ENCODE measurements at regions not wholly inside any gene's neighbourhood (a gene's known extent, or its start where the extent isn't known, plus 50 kb on each side); places are given as distances from the start of the nearest gene placed in this dataset.

- H3K36me3 ChIP-seq (ENCODE audit: insufficient read depth, low read length), result no peaks in the 10 kb centered on the region
- no peak overlapping the region for H3K4me2 ChIP-seq (ENCODE audit: insufficient read depth, low read length)
- H3K79me2 ChIP-seq (ENCODE audit: insufficient read depth, low read length), result no peaks in the 10 kb centered on the region
- DNase-seq, result no peak
- no peak overlapping the region for H3K9ac ChIP-seq (ENCODE audit: low read depth, low read length)
- no peak for ATAC-seq (ENCODE audit: insufficient read depth, low read depth)
- TF ChIP-seq CTCF (IDR thresholded peaks at IDR 0.05; ENCODE audit: borderline replicate concordance, extremely low read depth, low read length, poor library complexity, severe bottlenecking) (no peak), EZH2 (IDR thresholded peaks at IDR 0.05; ENCODE audit: borderline replicate concordance, low read depth, low read length, severe bottlenecking) (no peak)
- H3K9me3 ChIP-seq (ENCODE audit: insufficient read depth, low read length, severe bottlenecking), result no peaks in the 10 kb centered on the region
- H3K27me3 ChIP-seq (ENCODE audit: insufficient read depth, low read length, poor library complexity), result no peaks in the 10 kb centered on the region
- no peak overlapping the region for H3K4me3 ChIP-seq (ENCODE audit: low read depth in 1 of 2, low read length in 2 of 2)
- no peak overlapping the region for H2AFZ ChIP-seq (ENCODE audit: low read depth, low read length)
- no peak overlapping the region for H3K27ac ChIP-seq (ENCODE audit: low read length)
- no peaks in the 10 kb centered on the region for H3K4me1 ChIP-seq (ENCODE audit: insufficient read depth, low read length)
- no peaks in the 10 kb centered on the region for H4K20me1 ChIP-seq (ENCODE audit: insufficient read depth, low read length)
Observed at GRCh38 chr15:53305554-53305953, 453.9 kb downstream of the WDR72 start.

GRCh38 chr15:53305101-53305500, 454.4 kb downstream of the WDR72 start:
- no peak overlapping the region for H3K27ac ChIP-seq (ENCODE audit: low read length)
- no peaks in the 10 kb centered on the region for H3K27me3 ChIP-seq (ENCODE audit: insufficient read depth, low read length, poor library complexity)
- no peaks in the 10 kb centered on the region for H3K9me3 ChIP-seq (ENCODE audit: insufficient read depth, low read length, severe bottlenecking)
- DNase-seq (no peak), ATAC-seq (ENCODE audit: insufficient read depth, low read depth) (no peak)
- H3K36me3 ChIP-seq (ENCODE audit: insufficient read depth, low read length), result no peaks in the 10 kb centered on the region
- no peaks in the 10 kb centered on the region for H4K20me1 ChIP-seq (ENCODE audit: insufficient read depth, low read length)
- H2AFZ ChIP-seq (ENCODE audit: low read depth, low read length), result no peak overlapping the region
- H3K4me1 ChIP-seq (ENCODE audit: insufficient read depth, low read length), result no peaks in the 10 kb centered on the region
- no peak overlapping the region for H3K4me3 ChIP-seq (ENCODE audit: low read depth in 1 of 2, low read length in 2 of 2)
- H3K79me2 ChIP-seq (ENCODE audit: insufficient read depth, low read length), result no peaks in the 10 kb centered on the region
- TF ChIP-seq EZH2 (IDR thresholded peaks at IDR 0.05; ENCODE audit: borderline replicate concordance, low read depth, low read length, severe bottlenecking), result no peak
- no peak for TF ChIP-seq CTCF (IDR thresholded peaks at IDR 0.05; ENCODE audit: borderline replicate concordance, extremely low read depth, low read length, poor library complexity, severe bottlenecking)
- H3K4me2 ChIP-seq (ENCODE audit: insufficient read depth, low read length), result no peak overlapping the region
- no peak overlapping the region for H3K9ac ChIP-seq (ENCODE audit: low read depth, low read length)

- H3K27ac ChIP-seq (ENCODE audit: low read length), result no peak overlapping the region
- TF ChIP-seq EZH2 (IDR thresholded peaks at IDR 0.05; ENCODE audit: borderline replicate concordance, low read depth, low read length, severe bottlenecking) (no peak), CTCF (IDR thresholded peaks at IDR 0.05; ENCODE audit: borderline replicate concordance, extremely low read depth, low read length, poor library complexity, severe bottlenecking) (no peak)
- H3K4me3 ChIP-seq (ENCODE audit: low read depth in 1 of 2, low read length in 2 of 2), result no peak overlapping the region
- no peaks in the 10 kb centered on the region for H3K36me3 ChIP-seq (ENCODE audit: insufficient read depth, low read length)
- H3K27me3 ChIP-seq (ENCODE audit: insufficient read depth, low read length, poor library complexity), result no peaks in the 10 kb centered on the region
- H3K4me2 ChIP-seq (ENCODE audit: insufficient read depth, low read length), result no peak overlapping the region
- DNase-seq, result no peak
- H3K9ac ChIP-seq (ENCODE audit: low read depth, low read length), result no peak overlapping the region
- ATAC-seq (ENCODE audit: insufficient read depth, low read depth), result no peak
- no peaks in the 10 kb centered on the region for H3K9me3 ChIP-seq (ENCODE audit: insufficient read depth, low read length, severe bottlenecking)
- no peaks in the 10 kb centered on the region for H3K79me2 ChIP-seq (ENCODE audit: insufficient read depth, low read length)
- no peaks in the 10 kb centered on the region for H4K20me1 ChIP-seq (ENCODE audit: insufficient read depth, low read length)
- no peak overlapping the region for H2AFZ ChIP-seq (ENCODE audit: low read depth, low read length)
- H3K4me1 ChIP-seq (ENCODE audit: insufficient read depth, low read length), result no peaks in the 10 kb centered on the region
Observed at GRCh38 chr15:53297828-53298227, 461.6 kb downstream of the WDR72 start.

- H2AFZ ChIP-seq (ENCODE audit: low read depth, low read length), result no peak overlapping the region
- H3K36me3 ChIP-seq (ENCODE audit: insufficient read depth, low read length), result no peaks in the 10 kb centered on the region
- ATAC-seq (ENCODE audit: insufficient read depth, low read depth), result no peak
- H3K4me1 ChIP-seq (ENCODE audit: insufficient read depth, low read length), result no peaks in the 10 kb centered on the region
- H3K4me3 ChIP-seq (ENCODE audit: low read depth in 1 of 2, low read length in 2 of 2), result no peak overlapping the region
- H3K27ac ChIP-seq (ENCODE audit: low read length), result no peak overlapping the region
- no peaks in the 10 kb centered on the region for H3K27me3 ChIP-seq (ENCODE audit: insufficient read depth, low read length, poor library complexity)
- no peaks in the 10 kb centered on the region for H3K79me2 ChIP-seq (ENCODE audit: insufficient read depth, low read length)
- no peak for DNase-seq
- no peaks in the 10 kb centered on the region for H4K20me1 ChIP-seq (ENCODE audit: insufficient read depth, low read length)
- TF ChIP-seq CTCF (IDR thresholded peaks at IDR 0.05; ENCODE audit: borderline replicate concordance, extremely low read depth, low read length, poor library complexity, severe bottlenecking), result no peak
- no peak for TF ChIP-seq EZH2 (IDR thresholded peaks at IDR 0.05; ENCODE audit: borderline replicate concordance, low read depth, low read length, severe bottlenecking)
- no peaks in the 10 kb centered on the region for H3K9me3 ChIP-seq (ENCODE audit: insufficient read depth, low read length, severe bottlenecking)
- H3K4me2 ChIP-seq (ENCODE audit: insufficient read depth, low read length), result no peak overlapping the region
- no peak overlapping the region for H3K9ac ChIP-seq (ENCODE audit: low read depth, low read length)
Observed at GRCh38 chr15:53296603-53297002, 462.9 kb downstream of the WDR72 start.
